ENCODE measurements at regions not wholly inside any gene's neighbourhood (a gene's known extent, or its start where the extent isn't known, plus 50 kb on each side); places are given as distances from the start of the nearest gene placed in this dataset.

DNA sequence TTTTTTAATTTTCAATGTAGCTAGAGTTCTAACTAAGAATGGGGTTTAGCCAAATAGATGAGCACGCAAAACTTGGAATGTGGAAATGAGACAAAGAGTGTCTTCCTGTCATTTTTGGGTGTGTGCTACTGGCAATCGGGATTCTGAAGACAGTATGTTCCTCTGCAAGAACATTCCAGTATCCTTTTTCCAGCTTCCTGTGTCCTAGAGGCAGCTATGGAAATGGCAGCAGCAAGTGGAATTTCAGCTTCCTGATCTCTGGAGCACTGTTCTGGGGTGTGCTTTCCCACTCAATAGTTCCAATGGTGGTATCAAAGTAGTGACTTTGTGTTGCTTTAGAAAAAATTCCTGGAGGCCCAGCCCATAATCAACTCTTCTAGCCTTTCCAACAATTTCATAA lies 642.9 kb upstream of the KCNMB2 start:
- TF ChIP-seq, protein P1, sequence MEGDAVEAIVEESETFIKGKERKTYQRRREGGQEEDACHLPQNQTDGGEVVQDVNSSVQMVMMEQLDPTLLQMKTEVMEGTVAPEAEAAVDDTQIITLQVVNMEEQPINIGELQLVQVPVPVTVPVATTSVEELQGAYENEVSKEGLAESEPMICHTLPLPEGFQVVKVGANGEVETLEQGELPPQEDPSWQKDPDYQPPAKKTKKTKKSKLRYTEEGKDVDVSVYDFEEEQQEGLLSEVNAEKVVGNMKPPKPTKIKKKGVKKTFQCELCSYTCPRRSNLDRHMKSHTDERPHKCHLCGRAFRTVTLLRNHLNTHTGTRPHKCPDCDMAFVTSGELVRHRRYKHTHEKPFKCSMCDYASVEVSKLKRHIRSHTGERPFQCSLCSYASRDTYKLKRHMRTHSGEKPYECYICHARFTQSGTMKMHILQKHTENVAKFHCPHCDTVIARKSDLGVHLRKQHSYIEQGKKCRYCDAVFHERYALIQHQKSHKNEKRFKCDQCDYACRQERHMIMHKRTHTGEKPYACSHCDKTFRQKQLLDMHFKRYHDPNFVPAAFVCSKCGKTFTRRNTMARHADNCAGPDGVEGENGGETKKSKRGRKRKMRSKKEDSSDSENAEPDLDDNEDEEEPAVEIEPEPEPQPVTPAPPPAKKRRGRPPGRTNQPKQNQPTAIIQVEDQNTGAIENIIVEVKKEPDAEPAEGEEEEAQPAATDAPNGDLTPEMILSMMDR (conservative IDR thresholded peaks at IDR 0.05; ENCODE audit: low read depth, low read length), result no peak
- no peak for TF ChIP-seq EZH2 (IDR thresholded peaks at IDR 0.05; ENCODE audit: borderline replicate concordance, low read depth, low read length, poor library complexity, severe bottlenecking)

Data from A673 (cell line).